Umbilical cord (tissue), 1 donor: ENCODE measurements at regions not wholly inside any gene's neighbourhood (a gene's known extent, or its start where the extent isn't known, plus 50 kb on each side); places are given as distances from the start of the nearest gene placed in this dataset.

Experiments
- DNase-seq: peaks from one replicate; pipeline ENCODE4 v3.0.0-alpha.2; 2015; ENCODE audit warnings: low spot score

- DNase-seq = no peak
Observed at GRCh38 chr4:36716874-36717273, 435.5 kb downstream of the DTHD1 start.

- no peak for DNase-seq
Observed at GRCh38 chr4:36719425-36719824, 438.0 kb downstream of the DTHD1 start.

GRCh38 chr4:36722986-36723385 lies 441.6 kb downstream of the DTHD1 start:
- DNase-seq = no peak

GRCh38 chr4:36734334-36734733 lies 452.9 kb downstream of the DTHD1 start:
- no peak for DNase-seq

DNA sequence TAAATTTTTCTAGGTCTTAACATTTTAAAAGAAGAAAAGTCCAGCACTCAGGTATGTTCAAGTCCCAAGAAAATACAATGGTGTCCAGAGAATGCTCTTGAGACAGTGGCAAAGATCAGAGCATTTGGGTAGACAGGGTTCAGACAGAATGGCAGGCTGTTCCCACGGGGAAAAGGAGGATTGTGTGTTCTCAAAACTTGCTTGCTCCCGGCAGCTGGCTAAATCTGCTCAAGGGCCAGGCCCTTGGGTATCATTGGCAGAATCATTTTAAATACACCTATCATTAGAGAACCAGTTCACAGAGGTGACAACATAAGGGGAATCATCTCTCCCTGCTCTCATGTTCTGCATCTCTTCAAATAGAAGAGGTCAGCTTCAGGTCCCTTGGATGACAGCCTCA lies 456.3 kb downstream of the DTHD1 start:
- no peak for DNase-seq

DNA sequence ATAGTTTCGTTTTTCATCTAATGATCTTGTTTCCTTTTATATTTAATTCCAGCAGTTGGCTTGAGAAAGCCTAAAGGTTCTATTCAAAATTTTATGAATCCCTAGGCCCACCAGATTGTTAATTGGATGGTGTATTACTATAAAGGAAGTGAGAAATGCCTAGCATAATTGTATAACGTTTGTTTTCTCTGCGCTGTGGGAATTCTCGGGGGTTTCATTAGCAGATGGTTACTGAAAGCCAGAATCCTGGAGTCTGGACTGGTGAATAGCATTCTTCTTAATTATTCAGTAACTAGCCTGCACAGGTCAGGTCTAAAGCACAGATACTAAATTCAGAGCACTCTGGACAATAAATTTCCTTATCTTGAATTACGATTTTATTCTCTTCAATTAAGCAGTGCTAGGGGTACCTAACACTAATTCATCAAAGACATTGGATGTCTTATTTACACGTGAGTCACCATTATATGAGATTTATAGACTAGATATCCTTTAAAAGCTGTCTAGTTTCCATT lies 459.4 kb downstream of the DTHD1 start:
- DNase-seq = no peak

DNA sequence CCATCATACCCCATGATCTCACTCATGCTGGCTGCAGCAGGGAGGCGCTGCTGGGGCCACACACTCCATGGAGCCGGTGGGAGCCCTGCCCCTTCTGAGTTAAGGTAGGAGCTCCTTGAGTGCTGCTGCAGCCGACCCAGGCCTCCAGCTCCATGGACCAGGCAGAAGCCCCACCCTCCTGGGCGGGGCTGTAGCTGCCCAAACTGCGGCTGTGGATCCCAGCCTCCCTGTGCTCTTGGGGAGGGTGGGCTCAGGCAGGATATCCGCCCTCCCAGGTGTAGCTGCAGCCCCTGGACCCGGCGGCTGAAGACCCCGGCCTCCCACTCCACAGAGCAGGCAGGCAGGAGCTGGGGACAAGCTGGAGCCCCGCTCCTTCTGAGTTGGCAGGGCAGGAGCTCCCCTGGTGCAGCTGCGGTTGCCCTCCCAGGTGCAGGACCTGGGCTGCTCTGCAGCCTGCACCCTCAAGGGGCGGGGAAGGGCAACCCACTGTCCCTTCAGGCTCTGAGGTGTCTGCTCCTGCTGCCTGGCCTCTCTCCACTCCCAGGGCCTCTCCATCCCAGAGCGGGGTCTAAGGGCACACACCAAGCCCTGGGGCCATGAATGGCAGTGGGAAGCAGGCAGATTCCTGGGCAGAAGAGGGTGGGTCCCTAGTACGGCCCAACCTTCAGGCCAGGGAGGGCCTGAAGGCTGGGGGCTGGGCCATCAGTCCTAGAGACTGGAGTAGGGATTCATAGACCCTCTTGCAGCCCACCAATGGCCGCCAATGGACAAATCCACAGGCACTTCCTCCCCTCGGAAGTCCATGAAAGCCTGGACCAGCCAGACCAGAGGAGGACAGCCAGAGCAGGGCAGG lies 466.1 kb downstream of the DTHD1 start:
- DNase-seq = no peak

DNA sequence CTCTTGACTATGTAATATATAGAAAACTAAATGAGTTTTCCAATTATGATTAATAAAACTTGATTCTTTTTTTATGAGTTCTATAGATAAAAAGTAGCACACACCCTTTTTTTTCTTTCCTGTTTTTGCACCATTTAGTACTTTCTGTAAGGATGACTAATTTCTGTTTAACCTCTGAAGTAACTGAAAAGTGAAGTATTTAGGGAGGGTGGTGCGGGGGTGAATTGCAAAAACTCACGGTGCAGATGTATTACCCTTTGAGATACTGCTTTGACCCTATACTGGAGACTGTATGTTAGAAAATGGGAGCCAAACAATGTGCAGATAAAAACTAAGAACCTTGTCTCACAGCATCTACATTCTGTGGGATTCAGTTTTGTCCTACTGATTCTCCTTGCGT lies 471.6 kb downstream of the DTHD1 start:
- DNase-seq = no peak

GRCh38 chr4:36757580-36758311 lies 476.3 kb downstream of the DTHD1 start:
- DNase-seq = no peak

DNA sequence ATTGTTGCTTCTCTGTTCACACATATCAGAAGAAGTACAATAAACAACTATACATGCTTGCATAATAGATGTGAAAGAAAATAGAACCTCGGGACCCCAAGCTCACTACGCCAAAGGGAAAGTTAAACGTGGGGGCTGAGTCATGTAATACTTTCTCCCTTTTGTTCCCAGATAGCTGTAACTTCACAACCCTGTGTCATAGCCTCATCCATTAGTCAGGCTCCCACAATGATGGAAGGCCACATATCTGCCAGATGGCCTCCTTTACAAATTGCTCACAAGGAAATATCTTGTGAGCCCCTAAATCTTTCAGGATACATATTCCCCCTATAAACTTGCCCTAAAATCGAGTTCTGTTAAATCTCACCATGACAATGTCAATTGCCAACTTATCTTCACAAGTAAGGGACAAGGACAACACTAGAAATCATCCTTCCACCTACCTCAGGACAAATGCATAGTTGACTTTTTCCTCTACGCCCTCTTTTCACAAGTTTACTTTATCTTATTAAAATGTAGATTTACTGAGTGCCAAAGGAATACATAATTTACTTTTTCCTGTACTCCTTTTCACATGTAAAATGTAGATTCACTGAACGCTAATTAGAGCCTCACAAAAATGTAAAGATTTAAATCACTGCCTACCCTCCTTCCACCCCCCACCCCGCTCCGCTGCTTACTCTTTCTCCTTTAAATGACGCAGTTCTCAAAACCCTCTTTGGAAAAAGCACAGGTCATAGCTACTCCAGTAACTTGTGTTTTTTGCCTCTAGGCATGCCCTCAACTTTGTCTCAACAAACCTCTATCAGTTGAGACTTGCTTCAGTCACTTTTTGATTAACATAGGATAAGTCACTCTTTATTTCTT lies 477.1 kb downstream of the DTHD1 start:
- DNase-seq = no peak

- no peak for DNase-seq
Observed at GRCh38 chr4:36761607-36762006, 480.2 kb downstream of the DTHD1 start.

DNA sequence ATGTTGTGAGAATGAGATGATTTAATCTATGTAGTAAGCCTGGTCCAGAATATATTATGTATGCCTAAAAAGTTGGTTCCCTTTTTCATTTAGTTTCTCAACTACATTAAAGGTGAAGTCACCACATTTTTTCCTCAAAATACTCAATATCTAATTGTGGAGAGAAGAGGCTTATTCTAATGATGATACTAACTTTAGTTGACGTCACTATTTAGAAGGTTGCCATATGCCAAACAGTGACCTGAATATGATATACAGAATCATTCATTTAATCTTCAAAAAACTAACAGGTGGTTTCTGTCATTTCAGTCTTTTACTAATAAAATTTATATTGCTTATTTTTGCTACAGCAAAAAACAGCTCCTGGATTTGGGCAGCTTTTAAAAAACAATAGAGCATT lies 480.7 kb upstream of the NWD2 start:
- DNase-seq = no peak

- DNase-seq = no peak
Observed at GRCh38 chr4:36767596-36767995, 476.9 kb upstream of the NWD2 start.

- peak; percentile 54 for DNase-seq
Observed at GRCh38 chr4:36771411-36772153, 473.0 kb upstream of the NWD2 start.

DNA sequence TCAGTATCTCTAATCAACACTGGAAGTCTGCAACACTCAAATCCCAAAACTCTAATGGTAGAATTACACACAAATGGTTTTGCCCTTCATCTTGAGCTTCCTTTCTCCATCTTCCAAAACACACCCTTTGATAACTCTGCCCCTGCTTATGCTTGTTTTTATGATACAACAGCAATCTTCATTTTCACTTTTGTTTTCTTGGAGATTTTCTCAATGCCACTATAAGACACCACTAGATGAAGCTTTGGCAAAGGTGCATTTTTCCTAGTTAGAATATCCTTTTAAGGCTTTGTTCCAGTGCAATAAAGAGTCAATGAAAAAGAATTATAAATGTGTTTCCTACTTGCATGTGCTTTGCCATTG lies 472.4 kb upstream of the NWD2 start:
- DNase-seq = no peak

- DNase-seq = no peak
Observed at GRCh38 chr4:36773467-36773866, 471.1 kb upstream of the NWD2 start.

DNA sequence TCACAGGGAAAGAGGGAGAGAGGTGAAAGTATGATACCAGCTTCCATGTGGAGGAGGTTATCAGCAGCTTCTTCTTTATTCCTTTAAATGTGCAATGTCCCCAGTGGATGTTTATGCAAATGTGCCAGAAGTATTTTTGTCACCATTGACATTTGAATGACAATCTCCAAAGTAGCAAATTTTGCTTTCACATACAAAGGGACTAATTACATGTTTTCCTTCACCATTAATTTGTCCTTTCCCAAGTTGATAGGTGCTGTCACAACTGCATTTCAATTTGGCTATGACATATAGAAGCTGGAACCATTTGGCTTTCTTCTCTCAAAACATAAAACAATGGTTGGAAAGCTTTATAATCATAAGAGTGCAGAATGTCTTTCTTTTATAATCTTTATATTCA lies 469.0 kb upstream of the NWD2 start:
- no peak for DNase-seq

- no peak for DNase-seq
Observed at GRCh38 chr4:36779601-36780000, 464.9 kb upstream of the NWD2 start.

GRCh38 chr4:36785973-36786372 lies 458.6 kb upstream of the NWD2 start:
- DNase-seq = no peak

DNA sequence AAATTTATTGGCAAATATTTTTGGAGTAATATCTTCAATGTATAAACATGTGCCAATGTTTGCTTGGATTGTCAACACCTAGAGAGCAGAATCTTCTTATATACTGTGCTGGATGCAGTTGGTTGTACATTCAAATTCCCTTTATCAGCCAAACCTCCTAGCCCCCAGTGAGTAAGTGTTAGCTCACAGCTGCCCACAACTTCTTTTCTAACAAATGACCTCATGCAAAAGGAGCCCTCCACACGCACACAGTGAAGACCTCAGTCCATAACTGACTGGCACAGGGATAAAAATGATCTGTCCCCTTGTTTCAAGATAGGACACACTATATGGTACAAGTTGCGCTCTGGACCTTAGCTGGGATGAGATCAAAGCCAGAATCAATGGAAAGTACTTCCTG lies 458.0 kb upstream of the NWD2 start:
- no peak for DNase-seq

GRCh38 chr4:36794716-36795115 lies 449.8 kb upstream of the NWD2 start:
- no peak for DNase-seq
